Endothelial cell of umbilical vein (primary cell): ENCODE measurements at regions not wholly inside any gene's neighbourhood (a gene's known extent, or its start where the extent isn't known, plus 50 kb on each side); places are given as distances from the start of the nearest gene placed in this dataset.

Experiments
- BruUV-seq: library from RNA; stranded (reverse); fragments of 400-500 nt; replicated peaks from 2 replicates; lab custom pipeline; 2021; lab: Mats Ljungman, UMichigan
- CTCF ChIA-PET: fragments of 300-600, 350-600 bp; sonication (Branson Sonifier 250); formaldehyde crosslinking; loops from one replicate; lab custom pipeline; 2021; ENCODE audit warnings: antibody characterized with exemption, inconsistent platforms; lab: Charles Lee
- POLR2A ChIA-PET: fragments of 300-600, 350-600 bp; sonication (Branson Sonifier 250); formaldehyde crosslinking; loops from one replicate; lab custom pipeline; 2021; ENCODE audit warnings: antibody characterized with exemption, inconsistent platforms; lab: Charles Lee
- DNase-seq: peaks from one replicate; pipeline ENCODE4 v3.0.0-alpha.2; 2011; ENCODE audit warnings: low read depth, low spot score
- FAIRE-seq: peaks from 2 replicates; lab custom pipeline; 2011; peaks lifted over from hg19 to GRCh38; lab: Jason Lieb, UNC
- H2AFZ ChIP-seq: 2 replicates; pipeline ENCODE4 v1.6.0; 2012; ENCODE audit warnings: low read depth, low read length, control low read depth, inconsistent platforms
- H3K27ac ChIP-seq: 2 replicates; pipeline ENCODE4 v1.5.1; 2011; ENCODE audit warnings: low read depth, mild to moderate bottlenecking, control low read depth, low read length, moderate library complexity; ENCODE audit not compliant: insufficient read depth
- H3K27me3 ChIP-seq, 2 experiments: 2 replicates each; pipeline versions ENCODE4 v1.6.0 to v1.6.1; 2011; ENCODE audit warnings: low read length in 2 of 2, mixed read lengths in 1 of 2; ENCODE audit not compliant: control insufficient read depth in 2 of 2, insufficient read depth in 2 of 2
- H3K36me3 ChIP-seq, 2 experiments: 2 replicates in 1 of 2; 3 replicates in 1 of 2; pipeline ENCODE4 v1.5.1; 2011; ENCODE audit warnings: low read length in 2 of 2, mild to moderate bottlenecking in 1 of 2, moderate library complexity in 1 of 2; ENCODE audit not compliant: control insufficient read depth in 2 of 2, insufficient read depth in 2 of 2; ENCODE audit errors: extremely low read depth in 1 of 2
- H3K4me1 ChIP-seq: 3 replicates; pipeline ENCODE4 v1.5.1; 2011; ENCODE audit warnings: mild to moderate bottlenecking, low read length; ENCODE audit not compliant: control insufficient read depth, insufficient read depth; ENCODE audit errors: extremely low read depth
- H3K4me2 ChIP-seq: 2 replicates; pipeline ENCODE4 v1.6.1; 2011; ENCODE audit warnings: low read length, control low read depth, mixed read lengths; ENCODE audit not compliant: insufficient read depth
- H3K4me3 ChIP-seq, 3 experiments: fragments of 200-600 bp in 1 of 3; sonication (generic), shearing (Covaris generic) in 1 of 3; replicated peaks in 1 of 3; 2 replicates each; pipeline ENCODE4 v1.5.1; 2011 to 2016; ENCODE audit warnings: control low read depth in 3 of 3, low read length in 3 of 3, mild to moderate bottlenecking in 2 of 3, inconsistent platforms in 1 of 3, low read depth in 1 of 3, moderate library complexity in 1 of 3; ENCODE audit not compliant: insufficient read depth in 1 of 3
- H3K79me2 ChIP-seq: 2 replicates; pipeline ENCODE4 v1.6.0; 2012; ENCODE audit warnings: low read length, inconsistent platforms; ENCODE audit not compliant: control insufficient read depth, insufficient read depth
- H3K9ac ChIP-seq: replicated peaks from 2 replicates; pipeline ENCODE3; 2011; ENCODE audit warnings: low read length, control low read depth; ENCODE audit not compliant: insufficient read depth; ENCODE audit errors: extremely low read depth
- H3K9me1 ChIP-seq: replicated peaks from 3 replicates; pipeline ENCODE4 v1.6.0; 2011; ENCODE audit warnings: mild to moderate bottlenecking, low read length; ENCODE audit not compliant: control insufficient read depth, insufficient read depth; ENCODE audit errors: extremely low read depth
- H3K9me3 ChIP-seq: replicated peaks from 2 replicates; pipeline ENCODE4 v1.5.1; 2012; ENCODE audit warnings: low read length, inconsistent platforms; ENCODE audit not compliant: control insufficient read depth, insufficient read depth
- H4K20me1 ChIP-seq: replicated peaks from 2 replicates; pipeline ENCODE3; 2011; ENCODE audit warnings: mild to moderate bottlenecking, low read length; ENCODE audit not compliant: control insufficient read depth, insufficient read depth; ENCODE audit errors: extremely low read depth
- CTCF ChIP-seq, 2 donors: IDR thresholded peaks; 1 replicate in 1 of 2; 2 replicates in 1 of 2; pipeline ENCODE4 v1.5.1; 2011; ENCODE audit warnings: low read length in 2 of 2, mild to moderate bottlenecking in 2 of 2, moderate library complexity in 2 of 2, control low read depth in 1 of 2, inconsistent platforms in 1 of 2, low read depth in 1 of 2; ENCODE audit not compliant: insufficient read depth in 1 of 2; ENCODE audit errors: extremely low read depth in 1 of 2
- EZH2 ChIP-seq: IDR thresholded peaks from 2 replicates; pipeline ENCODE4 v1.6.1; 2012; ENCODE audit warnings: borderline replicate concordance, low read depth, mild to moderate bottlenecking, moderate library complexity, low read length, inconsistent platforms; ENCODE audit not compliant: severe bottlenecking
- FOS ChIP-seq: IDR thresholded peaks from 2 replicates; pipeline ENCODE4 v1.6.1; 2011; ENCODE audit warnings: mild to moderate bottlenecking, low read length, moderate library complexity, borderline replicate concordance; ENCODE audit not compliant: insufficient read depth
- GATA2 ChIP-seq: IDR thresholded peaks from 2 replicates; pipeline ENCODE4 v1.7.0; 2011; ENCODE audit warnings: low read depth, mild to moderate bottlenecking, moderate library complexity, mixed read lengths, low read length; ENCODE audit not compliant: insufficient read length, insufficient read depth
- JUN ChIP-seq: IDR thresholded peaks from 2 replicates; pipeline ENCODE4 v1.6.1; 2011; ENCODE audit warnings: borderline replicate concordance, low read depth; ENCODE audit not compliant: insufficient read length, insufficient read depth
- MAX ChIP-seq: IDR thresholded peaks from 2 replicates; pipeline ENCODE4 v1.6.1; 2011; ENCODE audit not compliant: insufficient read depth, insufficient read length
- MYC ChIP-seq: IDR thresholded peaks from one replicate; pipeline ENCODE4 v1.6.1; 2011; ENCODE audit warnings: mild to moderate bottlenecking, low read depth, low read length
- POLR2A ChIP-seq: IDR thresholded peaks from 2 replicates; pipeline ENCODE4 v1.6.1; 2012; ENCODE audit warnings: low read depth, mild to moderate bottlenecking, control low read depth, low read length
- POLR2AphosphoS5 ChIP-seq: IDR thresholded peaks from 2 replicates; pipeline ENCODE4 v1.6.1; 2012; ENCODE audit warnings: low read depth, mild to moderate bottlenecking, control low read depth, low read length, moderate library complexity; ENCODE audit not compliant: insufficient read depth
- dilution Hi-C: fragments of 300-500 bp; cut with MboI; formaldehyde crosslinking; loops from one replicate; pipeline ENCODE4 v1.15.0; 2019; ENCODE audit warnings: low sequenced_read_pairs; ENCODE audit not compliant: extremely low pct_ligation_motif_present
- intact Hi-C: fragments of 100-400 bp; cut with micrococcal nuclease; formaldehyde crosslinking; loops from one replicate; pipeline ENCODE4 v1.10.0; 2022

DNA sequence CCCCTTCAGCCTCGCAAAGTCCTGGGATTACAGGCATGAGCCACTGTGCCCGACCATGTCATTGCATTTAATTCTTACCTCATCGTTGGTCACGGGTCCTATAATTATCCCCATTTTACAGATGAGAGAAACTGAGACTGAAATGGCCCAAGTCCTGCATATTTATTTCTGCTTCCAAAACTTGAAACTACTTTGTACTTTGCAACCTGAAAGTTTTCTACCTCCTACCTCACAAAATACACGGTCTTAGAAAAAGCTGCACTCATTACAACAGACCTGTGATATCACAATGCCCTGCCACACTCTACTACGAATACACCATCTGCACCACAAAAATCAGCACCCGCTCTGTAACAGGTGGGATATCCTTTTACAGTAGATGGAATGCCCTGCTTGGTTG, 189.1 kb downstream of the ADAMTS15 start:
- Histone ChIP-seq H3K4me1 (peaks cover 8% of the 10 kb centered on the region), H3K27ac (no peak overlapping the region), H3K9me3 (no peaks in the 10 kb centered on the region), H3K4me3 (no peak overlapping the region), H3K9ac (no peak overlapping the region), H4K20me1 (no peaks in the 10 kb centered on the region), H3K9me1 (no peaks in the 10 kb centered on the region), H3K4me2 (no peak overlapping the region), H3K79me2 (no peaks in the 10 kb centered on the region), H3K27me3 (no peaks in the 10 kb centered on the region), H2AFZ (no peak overlapping the region), H3K36me3 (no peaks in the 10 kb centered on the region)
- POLR2A ChIA-PET = no interaction called here
- BruUV-seq = no TSS peak
- FAIRE-seq (no peak), DNase-seq (no peak)
- dilution Hi-C loops (no loop called here), intact Hi-C loops (no loop called here)
- CTCF ChIA-PET = no interaction called here
- no peak for TF ChIP-seq FOS
- TF ChIP-seq MYC = no peak
- TF ChIP-seq CTCF (IDR thresholded peaks at IDR 0.05; ENCODE audit: extremely low read depth in 1 of 2, insufficient read depth in 1 of 2, low read depth in 1 of 2, low read length in 2 of 2) = no peak
- no peak for TF ChIP-seq POLR2AphosphoS5
- TF ChIP-seq MAX = no peak
- no peak for TF ChIP-seq POLR2A
- TF ChIP-seq JUN = no peak
- TF ChIP-seq EZH2 = no peak
- TF ChIP-seq GATA2 = no peak
